CD4-positive, alpha-beta T cell treated with Interleukin-17A for 1 hour (primary cell): ENCODE measurements at regions not wholly inside any gene's neighbourhood (a gene's known extent, or its start where the extent isn't known, plus 50 kb on each side); places are given as distances from the start of the nearest gene placed in this dataset.
"Not testable (repeated sequence)": the region's sequence is repeated elsewhere in the genome, so short reads cannot be mapped to it uniquely, and the experiment has no call there.

Experiments
- DNase-seq: peaks from one replicate; pipeline ENCODE4 v3.0.0-alpha.2; 2020

DNA sequence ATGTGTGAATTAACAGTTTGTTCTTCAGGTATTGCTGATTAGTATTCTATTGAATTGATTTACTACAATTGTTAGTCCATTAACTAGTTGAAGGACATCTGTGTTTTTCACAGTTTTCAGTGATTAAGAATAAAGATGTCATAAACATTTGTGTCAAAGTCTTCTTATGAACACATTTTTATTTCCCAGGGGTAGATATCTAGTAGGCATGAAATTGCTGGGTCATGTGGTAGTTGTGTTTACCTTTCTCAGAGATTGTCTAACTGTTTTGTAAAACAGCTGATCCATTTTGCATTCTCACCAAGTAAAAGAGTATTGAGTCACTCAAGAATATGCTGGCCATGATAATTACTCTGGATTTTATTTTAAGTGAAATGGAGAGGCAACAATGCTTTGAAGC is 1145.3 kb downstream of the FSCB start:
- DNase-seq, result no peak

GRCh38 chr14:43360239-43360638 is 1146.8 kb downstream of the FSCB start:
- DNase-seq, result no peak

GRCh38 chr14:43359317-43359716 is 1147.8 kb downstream of the FSCB start:
- DNase-seq, result no peak

- no peak for DNase-seq
Observed at GRCh38 chr14:43356979-43357545, 1150.0 kb downstream of the FSCB start.

DNA sequence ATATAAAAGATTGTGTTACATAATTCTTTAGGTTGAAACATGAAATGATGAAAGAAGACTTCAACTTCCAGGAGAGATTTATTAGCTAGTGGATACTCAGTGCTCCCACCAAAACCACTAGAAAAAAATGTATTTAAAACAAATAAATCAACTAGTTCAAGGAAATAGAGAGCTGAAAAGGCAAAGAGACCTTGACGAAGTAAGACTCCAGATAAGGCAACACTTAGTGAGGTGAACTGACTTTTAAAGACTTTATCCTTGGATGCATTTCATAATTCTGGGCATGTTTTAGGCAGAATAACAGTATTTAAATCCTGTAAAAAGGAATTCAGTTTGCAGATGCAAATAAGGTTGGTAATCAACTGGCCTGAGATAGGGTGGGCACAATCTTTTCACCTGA is 1150.7 kb downstream of the FSCB start:
- no peak for DNase-seq

DNA sequence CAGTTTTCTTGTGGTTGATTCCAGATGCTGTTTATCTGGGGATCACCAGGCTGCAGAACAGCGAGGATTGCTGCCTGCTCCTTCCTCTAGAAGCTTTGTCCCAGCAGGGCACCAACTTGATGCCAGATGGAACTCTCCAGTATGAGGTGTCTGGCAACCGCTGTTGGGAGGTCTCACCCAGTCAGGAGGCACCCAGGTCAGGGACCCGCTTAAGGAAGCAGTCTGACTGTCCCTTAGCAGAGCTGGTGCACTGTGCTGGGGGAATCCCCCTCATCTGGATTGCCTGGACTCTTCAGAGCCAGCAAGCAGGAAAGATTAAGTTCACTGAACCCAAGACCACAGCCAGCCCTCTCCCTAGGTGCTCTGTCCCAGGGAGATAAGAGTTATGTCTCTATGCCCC is 1165.2 kb downstream of the FSCB start:
- no peak for DNase-seq

GRCh38 chr14:43338713-43339112 is 1168.4 kb downstream of the FSCB start:
- no peak for DNase-seq

- no peak for DNase-seq
Observed at GRCh38 chr14:43336351-43336750, 1170.7 kb downstream of the FSCB start.

- DNase-seq, result not testable (repeated sequence)
Observed at GRCh38 chr14:43326501-43327407, 1180.3 kb downstream of the FSCB start.

DNA sequence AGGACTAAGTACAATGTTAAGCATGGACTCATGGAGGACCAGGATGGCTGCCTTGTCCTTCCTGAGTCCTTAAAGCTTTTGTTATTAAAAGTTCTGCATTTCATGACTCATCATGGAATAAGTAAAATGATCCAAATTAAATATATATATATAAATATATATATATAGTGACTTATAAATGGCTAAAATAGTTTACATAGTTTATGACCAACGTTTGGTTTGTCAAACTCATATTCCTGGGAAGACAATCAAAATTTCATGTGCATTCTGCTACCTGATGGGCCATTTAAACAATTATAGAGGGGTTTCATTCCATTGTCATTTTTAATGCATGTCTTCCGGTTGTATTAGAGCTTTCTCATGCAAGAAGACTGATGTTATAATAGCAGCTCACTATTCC is 1190.7 kb downstream of the FSCB start:
- DNase-seq, result no peak

DNA sequence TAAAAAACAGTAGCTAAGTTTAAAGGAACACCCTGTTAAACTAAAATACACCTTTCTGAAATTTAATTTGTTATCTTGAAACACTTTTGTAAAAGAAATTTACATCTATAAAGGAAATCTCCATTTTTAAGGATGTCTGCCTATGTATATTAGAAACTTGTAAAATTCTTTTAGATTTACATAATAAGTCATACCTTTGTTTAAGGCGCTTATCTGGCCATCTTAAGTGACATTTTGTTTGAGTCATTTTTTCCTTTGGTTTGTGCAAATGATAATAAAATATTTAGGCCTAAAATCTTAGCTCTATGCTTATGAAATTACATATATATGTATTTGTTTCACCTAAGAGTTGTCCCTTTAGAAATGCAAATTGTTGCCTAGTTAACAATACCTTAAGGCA is 1193.4 kb downstream of the FSCB start:
- no peak for DNase-seq

- DNase-seq, result no peak
Observed at GRCh38 chr14:43308421-43309110, 1198.5 kb downstream of the FSCB start.

DNA sequence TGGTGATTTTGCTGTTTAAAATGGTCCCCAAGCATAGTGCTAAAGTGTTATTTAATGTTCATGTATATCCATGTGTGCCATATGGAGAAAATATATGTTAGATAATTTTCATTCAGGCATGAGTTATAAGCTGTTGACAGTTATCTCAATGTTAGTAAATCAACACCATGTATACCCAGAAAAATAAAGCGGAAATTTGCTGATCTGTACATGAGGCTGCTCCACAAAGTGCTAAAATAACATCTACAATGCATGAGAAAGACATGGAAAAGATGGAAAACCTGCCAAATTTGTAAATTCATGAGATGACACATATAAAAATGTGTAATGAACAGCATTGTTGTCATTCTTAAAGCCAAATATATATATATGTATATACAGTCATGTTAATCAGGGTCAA is 1199.2 kb downstream of the FSCB start:
- no peak for DNase-seq

DNA sequence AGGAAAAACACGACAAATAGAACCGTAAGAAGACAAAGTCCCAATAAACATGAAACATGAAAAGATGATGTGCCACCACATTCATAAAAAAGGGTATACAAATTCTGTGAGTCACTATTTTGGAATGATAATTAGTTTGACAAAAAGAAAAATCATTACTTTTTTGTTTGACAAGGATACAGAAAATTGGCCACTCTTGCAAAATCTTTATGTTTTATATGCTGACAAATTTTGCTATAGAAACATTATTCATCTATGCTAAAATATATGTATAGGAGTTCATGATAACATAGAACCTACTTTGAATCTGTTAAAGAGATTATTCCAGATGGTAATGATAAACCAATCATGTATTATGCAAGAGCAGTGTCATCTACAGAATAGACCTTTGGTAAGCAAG is 1201.0 kb downstream of the FSCB start:
- no peak for DNase-seq

DNA sequence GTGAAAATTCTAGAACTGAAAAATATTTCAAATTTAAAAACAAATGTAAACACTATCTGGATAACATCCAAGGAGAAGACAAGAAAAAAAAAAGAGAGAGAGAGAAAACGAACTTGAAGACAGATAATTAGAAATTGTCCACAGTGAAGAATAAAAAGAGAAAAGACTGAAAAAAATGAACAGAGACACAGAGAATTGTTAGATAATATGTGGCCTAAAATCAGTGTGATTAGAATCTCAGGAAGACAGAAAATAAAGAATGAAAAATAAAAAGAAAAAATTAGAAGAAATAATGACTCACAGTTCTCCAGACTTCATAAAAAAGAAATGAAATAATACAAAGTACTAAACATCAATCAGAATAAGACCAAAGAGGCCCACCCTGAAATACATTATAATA is 1209.3 kb downstream of the FSCB start:
- DNase-seq, result no peak

DNA sequence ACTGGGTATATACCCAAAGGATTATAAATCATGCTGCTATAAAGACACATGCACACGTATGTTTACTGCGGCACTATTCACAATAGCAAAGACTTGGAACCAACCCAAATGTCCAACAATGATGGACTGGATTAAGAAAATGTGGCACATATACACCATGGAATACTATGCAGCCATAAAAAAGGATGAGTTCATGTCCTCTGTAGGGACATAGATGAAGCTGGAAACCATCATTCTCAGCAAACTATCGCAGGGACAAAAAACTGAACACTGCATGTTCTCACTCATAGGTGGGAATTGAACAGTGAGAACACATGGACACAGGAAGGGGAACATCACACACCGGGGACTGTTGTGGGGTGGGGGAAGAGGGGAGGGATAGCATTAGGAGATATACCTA is 1211.0 kb downstream of the FSCB start:
- not testable (repeated sequence) for DNase-seq

DNA sequence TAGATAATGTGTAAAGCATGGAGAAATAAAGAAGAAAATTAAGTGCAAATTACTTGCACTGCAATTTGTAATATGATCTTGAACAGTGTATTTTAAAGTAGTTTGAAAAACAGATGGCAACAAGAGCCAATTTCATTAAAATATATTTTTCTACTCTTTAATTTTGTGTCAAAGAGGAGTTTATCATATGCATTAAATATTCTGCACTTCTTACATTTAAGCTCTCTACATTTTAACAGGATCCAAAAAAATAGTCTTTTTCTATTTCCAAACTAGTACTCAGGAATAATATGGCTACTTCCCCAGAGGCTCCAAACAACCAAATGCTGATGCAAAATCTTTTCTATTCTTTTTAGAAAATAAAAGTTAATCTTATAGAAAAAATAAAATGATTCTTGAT is 1221.5 kb downstream of the FSCB start:
- DNase-seq, result no peak

DNA sequence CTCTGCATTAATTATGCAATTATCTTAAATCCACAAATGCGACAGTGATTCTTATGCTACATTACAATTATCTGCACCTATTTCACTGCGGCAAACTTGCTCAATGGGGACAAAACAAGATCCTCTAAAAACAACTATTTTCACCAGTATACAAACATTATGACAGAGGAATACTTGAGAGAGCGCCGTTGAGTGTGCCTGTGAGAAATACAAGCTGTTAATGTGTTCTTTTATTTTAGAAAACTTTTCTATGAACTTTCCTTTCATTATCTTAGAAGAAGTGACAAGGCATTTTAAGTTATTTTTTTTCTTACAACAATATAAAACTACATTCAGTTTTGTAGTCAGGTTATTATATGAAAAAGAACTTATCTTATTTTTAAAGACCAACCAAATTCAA is 1247.0 kb downstream of the FSCB start:
- no peak for DNase-seq

DNA sequence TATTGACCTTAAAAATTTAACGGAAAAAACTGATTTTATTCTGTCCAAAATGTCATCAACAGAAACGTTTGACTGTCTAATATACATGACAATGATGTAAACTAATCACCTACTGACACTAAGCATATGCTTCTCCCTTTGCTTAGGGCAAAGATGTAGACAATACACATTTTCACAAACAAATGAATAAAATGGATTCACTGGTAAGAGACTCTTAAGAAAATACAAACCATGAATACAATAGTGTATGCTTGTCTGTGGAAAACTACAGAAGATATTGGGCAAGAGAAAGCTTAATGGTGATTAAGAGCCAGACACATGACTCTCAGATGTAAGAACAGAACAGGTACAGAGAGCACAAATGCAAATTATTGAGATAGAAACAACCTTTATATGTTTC is 1248.7 kb downstream of the FSCB start:
- DNase-seq, result no peak

GRCh38 chr14:43256996-43257395 is 1250.1 kb downstream of the FSCB start:
- not testable (repeated sequence) for DNase-seq

DNA sequence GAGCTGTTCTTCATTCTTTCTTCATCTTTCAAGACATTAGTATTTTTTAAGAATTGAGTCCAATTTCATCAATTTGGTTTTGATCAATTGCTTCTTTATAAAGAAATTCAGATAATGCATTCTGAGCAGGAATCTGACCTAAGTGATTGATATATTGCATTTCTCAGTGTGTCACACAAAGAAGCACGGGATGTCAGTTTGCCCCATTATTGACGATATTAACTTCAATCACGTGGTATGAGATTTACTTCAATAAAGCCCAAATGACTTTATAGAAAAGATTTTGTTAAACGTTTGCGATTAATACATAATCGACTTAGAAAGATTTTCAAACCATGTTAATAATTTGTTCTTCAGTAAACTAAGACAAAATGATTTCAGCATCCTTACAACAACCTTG is 1254.2 kb downstream of the FSCB start:
- DNase-seq, result no peak

- no peak for DNase-seq
Observed at GRCh38 chr14:43249591-43249990, 1257.5 kb downstream of the FSCB start.

GRCh38 chr14:43249116-43249515 is 1258.0 kb downstream of the FSCB start:
- no peak for DNase-seq

DNA sequence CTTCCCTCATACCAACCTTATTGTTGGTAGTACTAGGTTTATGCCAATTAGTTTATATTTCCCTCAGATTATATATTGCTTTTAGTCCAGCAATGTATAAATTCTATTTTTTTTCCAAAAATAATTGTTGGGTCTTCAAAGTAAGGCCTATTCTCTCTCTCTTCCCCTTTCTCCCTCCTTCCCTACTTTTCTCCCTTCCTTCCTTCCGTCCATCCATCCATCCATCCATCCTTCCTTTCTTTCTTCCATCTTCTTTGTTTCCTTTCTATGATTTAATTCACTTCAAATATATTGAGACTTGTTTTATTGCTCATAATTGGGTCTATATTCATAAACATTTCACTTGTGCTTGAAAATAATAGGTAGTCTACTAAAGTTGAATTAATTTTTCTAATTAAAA is 1259.2 kb downstream of the FSCB start:
- DNase-seq, result no peak
